ENCODE measurements at regions not wholly inside any gene's neighbourhood (a gene's known extent, or its start where the extent isn't known, plus 50 kb on each side); places are given as distances from the start of the nearest gene placed in this dataset.

- DNase-seq (ENCODE audit: extremely low read depth, low read depth) = no peak
Measured at GRCh38 chr4:13190093-13190721, 293.9 kb downstream of the RAB28 start.

- no peak for DNase-seq (ENCODE audit: extremely low read depth, low read depth)
Measured at GRCh38 chr4:13184199-13184598, 299.9 kb downstream of the RAB28 start.

GRCh38 chr4:13182133-13182532 lies 302.0 kb downstream of the RAB28 start:
- DNase-seq (ENCODE audit: extremely low read depth, low read depth) = no peak

- no peak for DNase-seq (ENCODE audit: extremely low read depth, low read depth)
Measured at GRCh38 chr4:13181681-13182080, 302.5 kb downstream of the RAB28 start.

GRCh38 chr4:13180701-13181100 lies 303.4 kb downstream of the RAB28 start:
- no peak for DNase-seq (ENCODE audit: extremely low read depth, low read depth)

GRCh38 chr4:13178621-13179020 lies 305.5 kb downstream of the RAB28 start:
- no peak for DNase-seq (ENCODE audit: extremely low read depth, low read depth)

GRCh38 chr4:13176741-13177142 lies 307.4 kb downstream of the RAB28 start:
- no peak for DNase-seq (ENCODE audit: extremely low read depth, low read depth)

GRCh38 chr4:13174926-13175325 lies 309.2 kb downstream of the RAB28 start:
- no peak for DNase-seq (ENCODE audit: extremely low read depth, low read depth)

GRCh38 chr4:13174001-13174400 lies 310.1 kb downstream of the RAB28 start:
- DNase-seq (ENCODE audit: extremely low read depth, low read depth) = no peak

- no peak for DNase-seq (ENCODE audit: extremely low read depth, low read depth)
Measured at GRCh38 chr4:13171292-13172057, 312.7 kb downstream of the RAB28 start.

GRCh38 chr4:13169731-13170525 lies 314.2 kb downstream of the RAB28 start:
- no peak for DNase-seq (ENCODE audit: extremely low read depth, low read depth)

GRCh38 chr4:13168326-13168725 lies 315.8 kb downstream of the RAB28 start:
- no peak for DNase-seq (ENCODE audit: extremely low read depth, low read depth)

- no peak for DNase-seq (ENCODE audit: extremely low read depth, low read depth)
Measured at GRCh38 chr4:13166214-13166613, 317.9 kb downstream of the RAB28 start.

GRCh38 chr4:13164783-13165331 lies 319.3 kb downstream of the RAB28 start:
- DNase-seq (ENCODE audit: extremely low read depth, low read depth) = no peak

- no peak for DNase-seq (ENCODE audit: extremely low read depth, low read depth)
Measured at GRCh38 chr4:13162886-13163285, 321.3 kb downstream of the RAB28 start.

GRCh38 chr4:13160920-13161319 lies 323.2 kb downstream of the RAB28 start:
- no peak for DNase-seq (ENCODE audit: extremely low read depth, low read depth)

- DNase-seq (ENCODE audit: extremely low read depth, low read depth) = no peak
Measured at GRCh38 chr4:13159041-13159620, 325.0 kb downstream of the RAB28 start.

- DNase-seq (ENCODE audit: extremely low read depth, low read depth) = no peak
Measured at GRCh38 chr4:13151194-13151593, 332.9 kb downstream of the RAB28 start.

- no peak for DNase-seq (ENCODE audit: extremely low read depth, low read depth)
Measured at GRCh38 chr4:13143222-13144070, 340.7 kb downstream of the RAB28 start.

- no peak for DNase-seq (ENCODE audit: extremely low read depth, low read depth)
Measured at GRCh38 chr4:13142726-13143125, 341.4 kb downstream of the RAB28 start.
